ENCODE measurements at regions not wholly inside any gene's neighbourhood (a gene's known extent, or its start where the extent isn't known, plus 50 kb on each side); places are given as distances from the start of the nearest gene placed in this dataset.

DNA sequence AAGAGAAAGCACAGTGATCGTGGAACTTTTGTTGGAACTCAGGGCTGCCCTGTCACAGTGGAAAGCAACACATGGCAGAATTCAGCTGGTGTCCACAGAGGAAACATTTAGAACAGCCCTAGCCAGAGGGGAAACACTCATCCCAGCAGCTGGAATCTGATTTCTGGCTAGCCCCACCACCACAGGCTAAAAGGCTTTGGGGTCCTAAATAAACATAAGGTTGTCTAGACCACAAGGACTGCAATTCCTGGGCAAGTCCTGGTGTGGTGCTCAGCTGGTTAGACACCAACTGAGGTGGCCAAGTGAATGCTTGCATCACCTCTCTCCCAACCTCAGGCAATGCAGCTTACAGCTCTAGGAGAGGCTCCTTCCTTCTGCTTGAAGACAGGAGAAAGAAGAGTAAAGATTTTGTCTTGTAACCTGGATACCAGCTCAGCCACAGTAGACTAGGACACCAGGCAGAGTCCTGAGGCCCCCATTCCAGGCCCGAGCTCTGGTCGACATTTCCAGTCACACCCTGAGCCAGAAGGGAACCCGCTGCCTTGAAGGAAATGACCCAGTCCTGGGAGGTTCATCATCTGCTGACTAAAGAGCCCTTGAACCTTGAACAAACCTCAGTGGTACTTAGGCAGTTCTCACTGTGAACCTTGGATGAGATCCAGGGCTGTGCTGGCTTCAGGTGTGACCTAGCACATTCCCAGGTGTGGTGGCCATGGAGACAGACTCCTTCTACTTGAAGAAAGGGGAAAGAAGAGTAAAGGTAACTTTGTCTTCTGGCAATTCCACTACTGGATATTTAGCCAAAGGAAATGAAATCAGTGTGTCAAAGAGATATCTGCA is 85.4 kb upstream of the PLXNC1 start:
- DNase-seq (ENCODE audit: low spot score), result no peak

DNA sequence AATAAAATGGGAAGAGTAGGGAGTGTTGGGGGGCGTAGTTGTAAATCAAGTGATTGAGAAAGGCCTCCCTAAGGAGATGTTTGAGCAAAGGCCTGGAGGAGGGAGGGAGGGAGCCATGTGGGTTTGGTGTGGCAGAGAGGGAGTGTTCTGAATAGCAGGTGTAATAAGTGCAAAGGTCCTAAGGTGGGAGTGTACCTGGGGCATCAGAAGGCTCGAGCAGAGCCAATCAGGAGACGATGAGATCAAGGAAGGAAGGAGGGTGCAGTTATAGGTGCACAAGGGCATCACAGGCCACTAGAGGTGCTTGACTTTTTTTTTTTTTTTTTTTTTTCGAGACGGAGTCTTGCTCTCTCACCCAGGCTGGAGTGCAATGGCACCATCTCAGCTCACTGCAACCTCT is 77.9 kb upstream of the PLXNC1 start:
- DNase-seq (ENCODE audit: low spot score), result no peak

DNA sequence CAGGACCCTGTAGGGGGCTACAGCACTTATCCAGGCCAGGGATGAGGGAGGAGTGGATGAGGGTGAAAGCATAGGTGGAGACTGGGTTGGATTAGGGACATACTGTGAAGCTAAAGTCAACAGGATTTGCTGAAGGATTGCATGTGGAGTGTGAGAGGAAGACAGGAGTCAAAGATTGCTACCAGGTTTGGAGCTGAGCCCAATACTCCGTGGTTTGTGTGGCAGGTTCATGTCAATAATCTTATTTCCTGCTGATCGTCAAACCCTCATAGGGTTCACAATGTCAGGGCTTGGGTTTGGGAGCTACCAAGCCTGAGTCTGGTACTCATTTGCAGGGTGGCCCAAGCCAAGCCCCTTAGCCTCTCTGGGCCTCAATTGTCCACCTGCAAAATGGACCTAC is 77.1 kb upstream of the PLXNC1 start:
- no peak for DNase-seq (ENCODE audit: low spot score)

DNA sequence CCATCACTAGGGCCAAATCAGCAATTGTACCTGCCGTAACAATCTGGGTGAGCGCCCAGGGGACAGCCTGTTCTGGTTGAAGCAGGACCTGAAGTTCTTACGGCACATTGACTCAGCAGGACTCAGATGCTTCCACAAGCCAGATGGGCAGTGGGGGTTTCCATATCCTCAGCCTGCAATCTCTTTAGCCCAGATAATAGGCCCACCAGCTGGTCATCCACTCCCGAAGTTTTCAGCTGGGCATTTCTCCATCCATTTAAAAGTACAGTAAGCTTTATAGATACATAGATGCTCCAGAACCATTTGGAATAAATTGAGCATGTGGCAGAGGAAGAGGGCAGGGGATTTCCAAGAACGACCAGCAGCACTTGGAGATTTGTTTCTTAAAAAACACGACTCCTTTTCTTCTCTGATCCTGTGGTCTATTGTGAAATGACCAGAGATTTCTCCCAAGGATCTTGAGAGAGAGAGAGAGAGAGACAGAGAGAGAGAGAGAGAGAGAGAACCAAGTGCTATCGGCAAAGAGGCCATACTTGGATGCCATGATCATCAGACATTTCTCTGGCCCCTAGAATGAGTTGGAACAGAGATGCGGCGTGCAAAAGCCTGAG is 74.8 kb upstream of the PLXNC1 start:
- no peak for DNase-seq (ENCODE audit: low spot score)

DNA sequence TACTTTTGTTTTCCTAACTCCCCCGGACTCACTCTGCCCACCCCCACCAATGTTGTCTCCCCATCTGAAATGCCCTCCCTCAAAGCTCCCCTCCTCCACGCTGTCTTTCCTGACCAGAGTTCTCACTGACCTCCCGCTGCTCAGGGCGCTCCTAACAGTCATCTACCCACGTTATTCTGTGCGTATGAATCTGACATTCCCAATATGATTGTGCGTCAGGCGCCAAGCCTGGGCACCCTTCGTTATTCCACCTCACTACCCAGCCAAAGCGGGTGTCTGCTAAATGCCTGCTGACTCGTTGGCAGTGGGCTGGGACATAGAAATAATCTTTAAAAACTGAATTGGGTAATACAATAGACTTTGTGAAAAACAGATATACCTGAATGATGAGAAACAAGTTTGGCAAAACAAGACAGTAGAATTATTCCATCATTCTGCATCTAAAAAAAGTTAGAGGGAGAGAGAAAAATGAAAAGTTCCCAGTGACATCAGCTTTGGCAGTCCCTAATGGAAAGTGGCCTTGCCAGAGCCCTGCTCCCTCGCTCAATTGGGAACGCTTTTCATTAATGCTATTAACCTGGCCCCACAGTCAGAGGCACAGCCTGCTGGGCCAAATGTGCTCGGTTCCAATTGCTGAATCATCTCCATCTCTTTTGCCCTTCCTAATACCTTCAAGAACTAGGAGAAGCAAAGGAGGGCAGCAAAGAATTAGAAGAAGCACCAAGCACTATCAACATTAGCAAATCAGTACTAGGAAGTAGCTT is 74.0 kb upstream of the PLXNC1 start:
- DNase-seq (ENCODE audit: low spot score), result no peak

DNA sequence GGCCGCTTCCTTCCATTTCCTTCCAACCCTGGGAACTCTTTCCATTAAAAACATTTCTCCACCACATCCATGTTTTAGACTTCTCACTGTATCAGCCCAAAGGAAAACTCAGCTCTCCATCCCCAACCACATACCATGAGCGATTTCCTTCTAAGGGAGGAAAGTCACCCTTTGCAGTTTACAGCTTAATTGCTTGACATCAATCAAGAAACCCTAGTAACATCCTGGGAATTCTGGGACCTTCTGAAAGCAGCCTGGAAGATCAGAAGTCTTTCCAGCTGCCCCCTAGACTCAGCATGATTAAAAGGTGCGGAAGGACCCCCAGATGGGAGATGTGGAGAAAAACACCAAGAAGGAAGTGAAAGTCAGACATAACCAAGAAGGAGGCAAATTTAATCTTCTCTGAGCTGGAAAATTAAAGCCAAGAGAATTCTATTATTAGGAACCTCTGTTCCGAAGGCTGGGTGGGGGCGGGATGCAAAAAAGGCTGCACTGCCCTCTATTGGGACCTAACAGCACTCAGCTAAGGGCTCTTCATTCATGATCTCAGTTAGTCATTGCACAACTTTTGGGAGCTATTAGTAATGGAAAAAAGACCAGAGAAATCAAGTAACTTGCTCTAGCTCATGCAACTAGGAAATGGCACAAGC is 73.3 kb upstream of the PLXNC1 start:
- peak; percentile 71 for DNase-seq (ENCODE audit: low spot score)

DNA sequence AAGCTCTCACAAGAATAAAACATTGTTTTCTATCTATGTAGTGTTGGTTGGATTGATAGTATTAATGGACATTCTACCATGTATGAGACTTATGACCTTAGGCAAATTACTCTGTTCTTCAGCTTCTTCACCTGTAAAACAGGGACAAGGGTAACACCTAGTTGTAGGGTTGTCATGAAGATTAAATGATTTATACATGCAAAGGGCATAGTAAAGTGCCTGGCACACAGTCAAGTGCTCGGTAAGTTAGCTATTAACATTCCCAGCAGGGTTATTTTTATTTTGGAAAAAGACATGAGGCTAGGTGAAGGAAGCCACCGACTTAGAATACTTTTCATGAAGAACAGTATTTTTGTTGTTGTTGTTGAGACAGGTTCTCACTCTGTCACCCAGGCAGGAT is 71.2 kb upstream of the PLXNC1 start:
- DNase-seq (ENCODE audit: low spot score), result no peak

DNA sequence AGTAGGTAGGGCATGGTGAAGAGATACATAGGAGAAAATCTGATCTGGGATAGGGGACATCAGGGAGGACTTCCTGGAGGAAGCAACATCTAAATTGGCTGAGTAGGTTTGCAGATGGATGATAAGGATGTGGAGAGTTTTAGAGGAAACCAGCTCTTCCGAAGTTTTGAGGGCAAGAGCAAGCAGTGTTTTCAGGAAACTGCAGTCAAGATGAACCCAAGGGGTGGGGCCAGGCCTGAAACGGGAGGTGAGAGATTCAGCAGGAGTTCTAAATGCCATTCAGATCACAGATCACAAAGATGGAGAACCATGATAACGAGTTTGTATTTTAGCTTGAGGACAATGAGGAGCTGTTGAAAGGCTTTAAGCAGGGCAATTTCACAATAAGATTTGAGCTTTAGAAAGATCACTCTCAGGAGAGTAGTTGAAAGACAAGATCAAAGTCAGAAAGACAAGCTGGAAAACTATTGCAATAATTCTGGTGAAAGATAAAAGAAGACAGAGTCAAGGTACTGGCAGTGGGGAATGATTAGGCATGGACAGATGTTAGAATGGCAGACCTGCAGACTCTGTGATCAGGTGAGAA is 70.1 kb upstream of the PLXNC1 start:
- DNase-seq (ENCODE audit: low spot score), result no peak

DNA sequence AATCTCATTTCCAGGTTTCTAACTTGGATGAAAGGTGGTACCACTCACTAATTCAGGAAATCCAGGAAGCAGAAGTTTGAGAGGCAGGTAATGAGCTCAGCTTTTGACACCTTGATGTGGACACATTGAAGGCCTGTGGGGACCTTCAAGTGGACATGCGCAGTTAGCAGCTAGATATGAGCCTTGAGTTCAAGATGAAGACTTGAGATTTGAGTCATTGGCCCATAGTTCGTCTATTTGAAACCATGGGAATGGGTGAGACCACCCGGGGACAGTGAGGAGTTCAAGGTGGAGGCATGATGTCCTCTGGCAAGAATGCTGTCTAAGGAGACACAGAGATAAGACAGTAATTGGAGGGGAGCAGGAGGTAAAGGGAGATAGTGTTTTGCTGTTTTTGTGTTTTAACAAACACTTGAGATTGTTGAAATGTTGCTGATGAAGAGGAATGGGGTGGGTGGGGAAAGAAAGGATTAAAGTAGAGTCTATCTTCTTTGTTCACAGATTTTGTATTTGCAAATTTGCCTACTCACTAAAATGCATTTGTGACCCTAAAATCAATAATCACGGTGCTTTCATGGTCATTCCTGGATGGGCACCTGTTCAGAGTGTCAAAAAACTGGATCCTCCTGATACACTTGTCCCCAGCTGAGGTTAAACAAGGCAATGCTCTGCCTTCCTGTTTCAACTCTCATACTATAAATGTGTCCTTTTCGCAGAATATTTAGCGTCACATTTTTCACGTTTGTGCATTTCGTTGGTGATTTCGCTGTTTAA is 69.5 kb upstream of the PLXNC1 start:
- no peak for DNase-seq (ENCODE audit: low spot score)

DNA sequence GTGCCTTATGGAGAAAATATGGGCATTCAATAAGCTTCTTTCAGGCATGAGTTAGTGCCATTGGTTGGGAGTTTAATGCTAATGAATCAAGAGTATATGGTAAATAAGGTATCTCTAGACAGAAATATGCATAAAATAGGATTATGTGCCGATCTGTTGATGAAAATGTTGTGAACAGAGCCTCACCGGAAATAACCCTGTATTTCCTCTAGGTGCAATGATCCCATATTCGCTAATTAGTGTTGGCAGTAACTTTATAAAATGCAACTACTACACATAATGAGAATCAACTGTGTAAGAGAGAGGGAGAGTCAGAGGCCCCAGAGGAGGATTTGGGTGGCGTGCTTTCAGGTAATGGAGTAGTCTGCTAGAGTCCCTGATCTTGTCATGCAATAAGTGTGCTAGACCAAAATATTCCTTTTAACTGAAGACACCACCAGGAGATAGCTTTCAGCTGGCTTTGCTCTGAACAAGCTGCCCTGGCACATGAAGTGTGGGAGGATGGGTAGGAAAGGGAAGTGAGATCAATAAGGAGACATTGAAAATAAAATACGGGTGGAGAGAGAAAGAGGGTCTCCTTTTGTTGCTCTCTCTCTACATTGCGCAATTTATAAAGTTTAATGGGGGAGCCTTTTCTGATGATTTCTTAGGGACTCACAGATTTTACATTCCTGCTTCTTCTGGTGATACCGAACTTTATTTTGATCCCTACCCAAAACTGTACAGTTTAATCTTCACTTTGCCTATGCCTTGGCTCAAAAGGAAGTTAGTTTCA is 68.6 kb upstream of the PLXNC1 start:
- no peak for DNase-seq (ENCODE audit: low spot score)

DNA sequence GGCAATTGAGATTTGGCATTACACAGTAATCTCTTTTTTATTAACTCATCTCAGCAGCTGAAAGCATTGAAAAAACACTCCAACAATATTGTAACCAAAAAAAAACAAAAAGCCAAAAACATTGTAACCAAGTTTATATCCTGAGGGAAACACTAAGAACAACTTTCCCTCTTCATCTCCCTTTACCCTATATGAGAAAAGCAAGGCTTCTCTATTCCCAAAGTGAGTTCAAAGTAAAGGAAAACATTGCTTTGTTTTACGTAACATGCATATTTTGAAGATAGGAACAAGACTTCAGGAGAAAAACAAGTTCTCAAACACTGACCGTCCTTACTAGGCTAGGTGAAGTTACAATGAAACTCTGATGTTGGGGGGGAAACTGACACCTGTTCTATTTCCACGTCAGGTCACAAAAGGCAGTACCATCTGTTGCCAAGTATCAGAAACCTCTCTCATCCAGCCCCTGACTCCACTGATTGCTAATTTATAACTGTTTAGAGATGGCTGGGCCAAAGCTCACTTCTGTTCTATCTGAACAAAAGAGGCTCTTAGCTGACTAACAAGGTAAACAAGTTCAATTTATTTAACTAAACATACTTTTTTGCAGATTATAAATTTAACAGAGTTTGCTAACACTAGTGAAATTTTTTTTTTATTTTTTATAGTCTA is 67.9 kb upstream of the PLXNC1 start:
- no peak for DNase-seq (ENCODE audit: low spot score)

DNA sequence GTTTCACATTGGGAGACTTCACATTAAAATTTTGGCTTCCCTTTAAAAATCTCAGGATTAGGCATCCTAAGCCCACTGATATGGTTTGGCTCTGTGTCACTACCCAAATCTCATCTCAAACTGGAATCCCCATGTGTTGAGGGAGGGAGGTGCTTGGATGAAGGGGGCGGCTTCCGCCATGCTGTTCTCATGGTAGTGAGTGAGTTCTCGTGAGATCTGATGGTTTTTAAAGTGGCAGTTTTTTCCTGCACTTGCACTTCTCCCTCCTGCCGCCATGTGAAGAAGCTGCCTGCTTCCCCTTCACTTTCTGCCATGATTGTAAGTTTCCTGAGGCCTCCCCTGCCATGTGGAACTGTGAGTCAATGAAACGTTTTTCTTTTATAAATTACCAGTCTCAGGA is 65.7 kb upstream of the PLXNC1 start:
- no peak for DNase-seq (ENCODE audit: low spot score)

DNA sequence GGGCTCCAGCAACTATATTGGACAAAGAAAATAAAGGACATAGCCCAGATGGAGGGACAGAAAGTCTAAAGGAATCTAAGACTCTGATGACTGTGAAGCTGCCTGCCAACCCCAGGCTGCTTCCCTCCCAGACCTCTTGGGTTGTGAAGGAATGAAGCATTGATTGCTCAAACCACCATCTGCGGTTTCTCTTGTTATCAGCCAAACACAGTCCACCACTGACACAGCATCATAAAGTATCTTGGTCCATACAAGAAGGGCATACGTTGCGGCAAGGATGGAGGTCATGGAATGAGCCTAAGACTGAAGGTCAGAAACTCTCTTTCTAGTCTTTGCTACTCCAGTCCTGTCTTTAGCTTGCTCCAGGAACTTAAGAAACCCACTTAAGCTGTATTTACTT is 58.5 kb upstream of the PLXNC1 start:
- DNase-seq (ENCODE audit: low spot score), result no peak

DNA sequence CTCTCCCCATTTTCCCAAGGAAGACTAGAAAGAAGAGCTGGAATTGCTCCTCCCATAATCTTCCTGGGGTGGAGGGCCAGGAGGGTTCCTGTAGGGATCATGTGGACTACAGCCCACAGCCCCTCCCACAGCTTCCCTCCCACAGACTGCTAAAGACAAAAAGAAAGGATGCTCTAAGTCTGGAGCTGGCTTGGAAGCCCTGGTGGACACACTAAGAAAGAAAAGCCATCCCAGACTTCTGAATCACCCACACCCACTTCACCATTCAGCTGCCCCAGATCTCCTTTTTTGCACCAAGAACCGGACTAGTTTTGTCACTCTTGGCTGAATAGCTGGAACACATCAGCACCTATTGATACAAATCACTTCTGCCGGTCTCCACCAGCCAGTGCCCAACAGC is 56.8 kb upstream of the PLXNC1 start:
- DNase-seq (ENCODE audit: low spot score), result no peak

DNA sequence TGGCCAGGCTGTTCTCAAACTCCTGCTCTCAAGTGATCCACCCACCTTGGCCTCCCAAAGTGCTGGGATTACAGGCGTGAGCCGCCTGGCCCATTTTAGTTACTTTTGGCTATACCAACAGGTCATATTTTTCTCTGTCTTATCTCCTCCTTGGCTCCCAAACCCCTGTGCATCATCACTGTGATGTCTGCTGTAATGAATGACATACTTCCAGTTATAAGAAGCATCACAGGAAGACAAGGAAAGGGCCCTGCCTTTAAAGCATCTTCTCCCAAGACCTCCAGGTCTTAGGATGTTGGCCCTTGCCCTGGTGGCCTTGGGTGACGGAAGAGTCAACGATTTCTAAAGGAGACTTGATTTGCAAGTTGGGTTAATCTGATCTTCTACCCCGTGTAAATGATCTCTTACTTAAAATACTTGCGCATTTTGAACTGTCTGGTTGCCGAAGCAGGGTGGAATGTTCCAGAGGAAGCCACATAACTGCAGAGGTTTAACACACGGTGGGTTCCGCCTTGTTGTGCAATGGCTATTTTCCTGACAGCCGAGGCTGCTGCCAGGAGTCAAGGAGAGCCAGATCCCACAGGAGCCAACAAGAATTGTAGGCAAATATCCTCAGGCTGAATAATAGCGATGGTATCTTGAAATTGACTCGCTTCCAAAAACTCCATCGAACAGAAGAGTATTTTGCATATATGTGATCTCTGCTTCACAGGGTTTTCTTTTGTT is 55.7 kb upstream of the PLXNC1 start:
- no peak for DNase-seq (ENCODE audit: low spot score)

DNA sequence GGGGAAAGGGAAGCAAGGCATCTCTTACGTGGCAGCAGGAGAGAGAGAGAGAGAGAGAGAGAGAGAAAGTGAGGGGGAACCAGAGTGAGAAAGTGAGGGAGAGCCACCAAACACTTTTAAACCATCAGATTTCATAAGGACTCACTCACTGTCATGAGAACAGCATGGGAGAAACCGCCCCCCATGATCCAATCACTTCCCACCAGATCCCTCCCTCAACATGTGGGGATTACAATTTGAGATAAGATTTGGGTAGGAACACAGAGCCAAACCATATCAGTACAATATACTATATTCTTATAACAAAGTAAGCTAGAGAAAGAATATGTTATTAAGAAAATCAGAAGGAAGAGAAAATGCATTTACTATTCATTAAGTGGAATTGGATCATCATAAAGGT is 53.7 kb upstream of the PLXNC1 start:
- DNase-seq (ENCODE audit: low spot score), result no peak

DNA sequence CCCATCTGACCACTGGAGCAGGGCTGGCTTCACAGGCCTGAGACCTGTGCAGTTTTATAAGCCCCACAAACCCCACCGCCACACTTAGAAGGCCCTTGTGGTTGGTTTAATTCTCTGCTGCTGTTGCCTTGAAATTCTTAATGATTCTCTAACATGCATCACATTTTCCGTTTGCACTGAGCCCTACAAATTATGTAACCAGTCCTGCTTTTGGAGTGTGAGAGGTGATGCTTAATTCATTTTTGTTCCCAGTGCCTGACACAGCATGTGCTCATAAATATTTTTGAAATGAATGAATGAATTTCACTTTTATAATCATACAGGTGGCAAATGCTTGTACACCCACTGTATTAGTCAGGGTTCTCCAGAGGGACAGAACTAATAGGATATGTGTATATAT is 52.8 kb upstream of the PLXNC1 start:
- no peak for DNase-seq (ENCODE audit: low spot score)

DNA sequence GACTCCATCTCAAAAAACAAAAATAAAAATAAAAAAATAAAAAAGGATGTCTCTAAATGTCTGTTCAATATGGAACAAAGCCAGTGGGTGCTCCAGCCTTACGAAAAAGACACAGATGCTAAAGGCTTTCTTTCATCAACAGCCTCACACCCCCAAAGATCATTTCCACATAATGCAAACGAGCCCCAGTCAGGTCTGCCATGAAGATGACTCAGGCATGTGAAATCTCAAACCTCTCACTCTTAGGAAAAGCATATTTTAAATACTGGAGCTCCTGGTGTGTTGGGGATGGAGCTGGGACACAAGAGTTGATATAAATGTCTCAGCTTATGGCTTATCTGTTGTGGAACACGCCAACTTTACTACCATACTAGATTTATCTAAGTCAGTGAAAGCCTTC is 49.9 kb upstream of the PLXNC1 start:
- DNase-seq (ENCODE audit: low spot score), result no peak
